GM19240 (cell line): ENCODE measurements at regions not wholly inside any gene's neighbourhood (a gene's known extent, or its start where the extent isn't known, plus 50 kb on each side); places are given as distances from the start of the nearest gene placed in this dataset.
"Not testable (repeated sequence)": the region's sequence is repeated elsewhere in the genome, so short reads cannot be mapped to it uniquely, and the experiment has no call there.

Experiments used
- DNase-seq: peaks from one replicate; pipeline ENCODE4 v3.0.0; 2011; ENCODE audit warnings: low spot score; ENCODE audit not compliant: insufficient read length

- DNase-seq: no peak
Measured at GRCh38 chr5:18216729-18217128, 582.5 kb downstream of the TAF11L14 start.

GRCh38 chr5:18219241-18219640 lies 585.0 kb downstream of the TAF11L14 start:
- DNase-seq: no peak

- DNase-seq: no peak
Measured at GRCh38 chr5:18220631-18221030, 586.4 kb downstream of the TAF11L14 start.

GRCh38 chr5:18236386-18236785 lies 602.1 kb downstream of the TAF11L14 start:
- DNase-seq: no peak

GRCh38 chr5:18238321-18238720 lies 604.1 kb downstream of the TAF11L14 start:
- DNase-seq: no peak

GRCh38 chr5:18240971-18241370 lies 606.7 kb downstream of the TAF11L14 start:
- DNase-seq: no peak

- no peak for DNase-seq
Measured at GRCh38 chr5:18243846-18244245, 609.6 kb downstream of the TAF11L14 start.

GRCh38 chr5:18244309-18244708 lies 610.0 kb downstream of the TAF11L14 start:
- DNase-seq: no peak

GRCh38 chr5:18252559-18252958 lies 618.3 kb downstream of the TAF11L14 start:
- no peak for DNase-seq

GRCh38 chr5:18264126-18264882 lies 630.0 kb downstream of the TAF11L14 start:
- DNase-seq: no peak

- DNase-seq: no peak
Measured at GRCh38 chr5:18270635-18271338, 636.5 kb downstream of the TAF11L14 start.

- no peak for DNase-seq
Measured at GRCh38 chr5:18276939-18277338, 642.7 kb downstream of the TAF11L14 start.

GRCh38 chr5:18281947-18282581 lies 647.8 kb downstream of the TAF11L14 start:
- no peak for DNase-seq

GRCh38 chr5:18285257-18285656 lies 651.0 kb downstream of the TAF11L14 start:
- DNase-seq: no peak

- DNase-seq: no peak
Measured at GRCh38 chr5:18292146-18292545, 657.9 kb downstream of the TAF11L14 start.

GRCh38 chr5:18295696-18296095 lies 661.4 kb downstream of the TAF11L14 start:
- DNase-seq: not testable (repeated sequence)

- DNase-seq: no peak
Measured at GRCh38 chr5:18299166-18299565, 664.9 kb downstream of the TAF11L14 start.

GRCh38 chr5:18305288-18305924 lies 671.1 kb downstream of the TAF11L14 start:
- peak; percentile 18 for DNase-seq

GRCh38 chr5:18311266-18311665 lies 677.0 kb downstream of the TAF11L14 start:
- no peak for DNase-seq

- no peak for DNase-seq
Measured at GRCh38 chr5:18312016-18312415, 677.8 kb downstream of the TAF11L14 start.

- no peak for DNase-seq
Measured at GRCh38 chr5:18314192-18314778, 680.0 kb downstream of the TAF11L14 start.
